Transverse colon (tissue), 4 donors: ENCODE measurements at regions not wholly inside any gene's neighbourhood (a gene's known extent, or its start where the extent isn't known, plus 50 kb on each side); places are given as distances from the start of the nearest gene placed in this dataset.

Experiments used
- DNase-seq: peaks from one replicate; pipeline ENCODE4 v3.0.0-alpha.2; 2019
- H3K27ac ChIP-seq, 4 donors: fragments of 200-600 bp; sonication (generic); 2 replicates each; pipeline ENCODE4 v1.5.1; 2016 to 2018; ENCODE audit warnings: inconsistent platforms in 4 of 4
- H3K27me3 ChIP-seq: fragments of 200-600 bp; sonication (generic); 2 replicates; pipeline ENCODE4 v1.5.1; 2017; ENCODE audit warnings: inconsistent platforms
- H3K36me3 ChIP-seq, 4 donors: fragments of 200-600 bp; sonication (generic); 2 replicates each; pipeline ENCODE4 v1.5.1; 2017 to 2019; ENCODE audit warnings: inconsistent platforms in 4 of 4
- H3K4me1 ChIP-seq, 4 donors: fragments of 200-600 bp; sonication (generic); 2 replicates each; pipeline ENCODE4 v1.5.1; 2017 to 2020; ENCODE audit warnings: inconsistent platforms in 4 of 4
- H3K4me3 ChIP-seq, 4 donors: fragments of 200-600 bp; sonication (generic); 1 replicate in 1 of 4; 2 replicates in 3 of 4; pipeline versions ENCODE4 v1.5.1 to v1.6.1; 2017 to 2019; ENCODE audit warnings: inconsistent platforms in 4 of 4
- H3K9me3 ChIP-seq, 2 donors: fragments of 200-600 bp; sonication (generic); 2 replicates each; pipeline ENCODE4 v1.5.1; 2017 to 2019; ENCODE audit warnings: inconsistent platforms in 2 of 2
- CTCF ChIP-seq, 5 experiments: fragments of 200-600 bp in 3 of 5; fragments of 450-650 bp in 2 of 5; sonication (generic) in 3 of 5; IDR thresholded peaks; 1 replicate in 2 of 5; 2 replicates in 3 of 5; pipeline ENCODE4 v1.5.1; 2016 to 2017; ENCODE audit warnings: antibody characterized with exemption in 5 of 5, inconsistent platforms in 3 of 5, mild to moderate bottlenecking in 2 of 5, moderate library complexity in 1 of 5
- EP300 ChIP-seq: sonication (generic); formaldehyde crosslinking; IDR thresholded peaks from one replicate; pipeline ENCODE4 v1.6.1; 2017; ENCODE audit warnings: antibody characterized with exemption, low read depth
- POLR2A ChIP-seq: fragments of 450-650 bp; IDR thresholded peaks from one replicate; pipeline ENCODE4 v1.6.1; 2016; ENCODE audit warnings: antibody characterized with exemption, mild to moderate bottlenecking, moderate library complexity
- POLR2AphosphoS5 ChIP-seq, 3 donors: sonication (generic); formaldehyde crosslinking; IDR thresholded peaks; one replicate each; pipeline ENCODE4 v1.6.1; 2016; ENCODE audit warnings: antibody characterized with exemption in 3 of 3
- WGBS, 2 donors: methylation state at CpG; one replicate each; pipeline ENCODE4 v1.1.5; 2018; ENCODE audit warnings: low coverage in 1 of 2; 5-methylcytosine and 5-hydroxymethylcytosine counted together
- in situ Hi-C, 4 donors: fragments of 200-750 bp; cut with MboI; loops; one replicate each; pipeline versions ENCODE4 v1.15.0 to v1.15.1; 2017; ENCODE audit warnings: low sequenced_read_pairs in 3 of 4, low pct_ligation_motif_present in 1 of 4, low pct_unique_long_range_greater_than_20kb in 1 of 4
- intact Hi-C: fragments of 100-400 bp; cut with DNase I; formaldehyde crosslinking; loops from one replicate; pipeline ENCODE4 v1.15.1; 2023; ENCODE audit warnings: low total_unique reads

GRCh38 chr5:13357929-13358328 lies 586.6 kb downstream of the DNAH5 start:
- Histone ChIP-seq H3K36me3 (no peaks in the 10 kb centered on the region), H3K4me1 (no peaks in the 10 kb centered on the region), H3K27ac (no peak overlapping the region), H3K4me3 (no peak overlapping the region), H3K9me3 (no peaks in the 10 kb centered on the region), H3K27me3 (no peaks in the 10 kb centered on the region)
- in situ Hi-C loops (no loop called here), intact Hi-C loops (no loop called here)
- DNase-seq, result no peak
- WGBS, 2 donors, result 0 to 25% methylated on average over 1 of the region's 1 CpG
- TF ChIP-seq POLR2A, result no peak
- no peak for TF ChIP-seq CTCF (IDR thresholded peaks at IDR 0.05)
- no peak for TF ChIP-seq POLR2AphosphoS5 (IDR thresholded peaks at IDR 0.05)
- TF ChIP-seq EP300, result no peak

GRCh38 chr5:13356226-13356625 lies 588.3 kb downstream of the DNAH5 start:
- no peak for DNase-seq
- Histone ChIP-seq H3K27me3 (no peaks in the 10 kb centered on the region), H3K4me3 (no peak overlapping the region), H3K4me1 (no peaks in the 10 kb centered on the region), H3K27ac (no peak overlapping the region), H3K9me3 (no peaks in the 10 kb centered on the region), H3K36me3 (no peaks in the 10 kb centered on the region)
- intact Hi-C loops (no loop called here), in situ Hi-C loops (no loop called here)
- TF ChIP-seq EP300 (no peak), CTCF (IDR thresholded peaks at IDR 0.05) (no peak), POLR2A (no peak), POLR2AphosphoS5 (IDR thresholded peaks at IDR 0.05) (no peak)
- WGBS, 2 donors, result 88 to 97% methylated on average over 3 of the region's 3 CpGs

GRCh38 chr5:13354611-13355010 lies 589.9 kb downstream of the DNAH5 start:
- H3K4me3 ChIP-seq, result no peak overlapping the region
- no peaks in the 10 kb centered on the region for H3K27me3 ChIP-seq
- H3K9me3 ChIP-seq, result no peaks in the 10 kb centered on the region
- WGBS, 2 donors, result 34 to 40% methylated on average over 2 of the region's 2 CpGs
- DNase-seq, result no peak
- in situ Hi-C loops, result no loop called here
- TF ChIP-seq CTCF (IDR thresholded peaks at IDR 0.05), result no peak
- no peak for TF ChIP-seq POLR2A
- TF ChIP-seq POLR2AphosphoS5 (IDR thresholded peaks at IDR 0.05), result no peak
- no peak for TF ChIP-seq EP300
- H3K27ac ChIP-seq, result no peak overlapping the region
- no peaks in the 10 kb centered on the region for H3K4me1 ChIP-seq
- intact Hi-C loops, result no loop called here
- no peaks in the 10 kb centered on the region for H3K36me3 ChIP-seq

- TF ChIP-seq CTCF (IDR thresholded peaks at IDR 0.05) (no peak), EP300 (no peak), POLR2A (no peak), POLR2AphosphoS5 (IDR thresholded peaks at IDR 0.05) (no peak)
- intact Hi-C loops, result no loop called here
- Histone ChIP-seq H3K9me3 (no peaks in the 10 kb centered on the region), H3K27ac (no peak overlapping the region), H3K4me1 (no peaks in the 10 kb centered on the region), H3K27me3 (no peaks in the 10 kb centered on the region), H3K36me3 (no peaks in the 10 kb centered on the region), H3K4me3 (no peak overlapping the region)
- 44 to 72% methylated on average over 2 of the region's 2 CpGs for WGBS, 2 donors
- no peak for DNase-seq
- in situ Hi-C loops, result no loop called here
Observed at GRCh38 chr5:13350767-13351166, 593.7 kb downstream of the DNAH5 start.
